K562 (cell line): ENCODE measurements at regions not wholly inside any gene's neighbourhood (a gene's known extent, or its start where the extent isn't known, plus 50 kb on each side); places are given as distances from the start of the nearest gene placed in this dataset.

Experiments
- ATAC-seq: fragments of 200-7000 bp; cut with Tn5 transposase; 3 replicates; pipeline ENCODE4 v1.9.1; 2020; ENCODE audit warnings: moderate library complexity
- BruUV-seq: library from RNA; stranded (reverse); fragments of 400-500 nt; replicated peaks from 2 replicates; lab custom pipeline; 2021; lab: Mats Ljungman, UMichigan
- CTCF ChIA-PET: fragments of 300-600 bp; formaldehyde crosslinking; extraction: SDS; loops from one replicate; lab custom pipeline; 2021; ENCODE audit warnings: low intra/inter-chr PET ratio; lab: Yijun Ruan, JAX
- POLR2A ChIA-PET: fragments of 300-600, 350-650 bp; sonication (Branson Sonifier 250); formaldehyde crosslinking; extraction: SDS; loops from one replicate; lab custom pipeline; 2021; ENCODE audit warnings: antibody characterized with exemption, inconsistent platforms; lab: Yijun Ruan, JAX
- DNase-seq, 4 experiments: peaks; one replicate each; pipeline versions ENCODE4 v3.0.0 to v3.0.0-alpha.2; 2011 to 2018; ENCODE audit warnings: low spot score in 3 of 4, mixed read lengths in 3 of 4; ENCODE audit errors: extremely low read depth in 1 of 4
- FAIRE-seq: peaks from 2 replicates; lab custom pipeline; 2011; peaks lifted over from hg19 to GRCh38; lab: Jason Lieb, UNC
- H2AFZ ChIP-seq: 2 replicates; pipeline ENCODE4 v1.6.0; 2011; ENCODE audit warnings: low read depth, low read length, control low read depth, inconsistent platforms
- H3K27ac ChIP-seq: fragments of 200-600 bp; 3 replicates; pipeline ENCODE4 v1.8.0; 2011; ENCODE audit warnings: low read depth, mild to moderate bottlenecking, control low read depth, inconsistent platforms, low read length, moderate library complexity, mixed read lengths; ENCODE audit errors: extremely low read depth
- H3K27me3 ChIP-seq, 2 experiments: fragments of 300-600 bp in 1 of 2; 2 replicates in 1 of 2; 3 replicates in 1 of 2; pipeline versions ENCODE4 v1.6.0 to v1.8.0; 2011; ENCODE audit warnings: inconsistent platforms in 2 of 2, low read length in 2 of 2, mild to moderate bottlenecking in 1 of 2, mixed read lengths in 1 of 2, moderate library complexity in 1 of 2; ENCODE audit not compliant: control insufficient read depth in 2 of 2, insufficient read depth in 2 of 2
- H3K36me3 ChIP-seq: fragments of 300-600 bp; 3 replicates; pipeline ENCODE4 v1.8.0; 2011; ENCODE audit warnings: mild to moderate bottlenecking, low read length, inconsistent platforms; ENCODE audit not compliant: control insufficient read depth, insufficient read depth
- H3K4me1 ChIP-seq, 2 experiments: fragments of 200-600 bp in 1 of 2; replicated peaks in 1 of 2; 2 replicates in 1 of 2; 3 replicates in 1 of 2; pipeline versions ENCODE4 v1.5.1 to v1.8.0; 2011; ENCODE audit warnings: inconsistent platforms in 2 of 2, low read length in 2 of 2, mild to moderate bottlenecking in 1 of 2, mixed read lengths in 1 of 2, moderate library complexity in 1 of 2; ENCODE audit not compliant: control insufficient read depth in 2 of 2, insufficient read depth in 2 of 2
- H3K4me2 ChIP-seq: 2 replicates; pipeline ENCODE4 v1.6.1; 2011; ENCODE audit warnings: low read length, control low read depth, inconsistent platforms, mixed read lengths; ENCODE audit not compliant: insufficient read depth
- H3K4me3 ChIP-seq: fragments of 200-600 bp; sonication (generic), shearing (Covaris generic); 2 replicates; pipeline ENCODE4 v1.5.1; 2016; ENCODE audit warnings: control low read depth, inconsistent platforms
- H3K79me2 ChIP-seq: fragments of 200-600 bp; 3 replicates; pipeline ENCODE4 v1.8.0; 2011; ENCODE audit warnings: low read length, inconsistent platforms; ENCODE audit not compliant: control insufficient read depth, insufficient read depth
- H3K9ac ChIP-seq, 2 experiments: 2 replicates each; pipeline versions ENCODE4 v1.6.0 to v1.6.1; 2011; ENCODE audit warnings: low read depth in 2 of 2, low read length in 2 of 2, control low read depth in 1 of 2, inconsistent platforms in 1 of 2, mild to moderate bottlenecking in 1 of 2, mixed read lengths in 1 of 2; ENCODE audit not compliant: insufficient read depth in 1 of 2
- H3K9me1 ChIP-seq: one replicate; pipeline ENCODE4 v1.6.0; 2011; ENCODE audit warnings: inconsistent platforms, mild to moderate bottlenecking, low read length, moderate library complexity; ENCODE audit not compliant: control insufficient read depth, insufficient read depth
- H3K9me3 ChIP-seq: replicated peaks from 2 replicates; pipeline ENCODE4 v1.5.1; 2011; ENCODE audit warnings: low read depth, low read length, inconsistent platforms; ENCODE audit not compliant: control insufficient read depth, insufficient read depth
- H4K20me1 ChIP-seq: replicated peaks from 2 replicates; pipeline ENCODE4 v1.6.1; 2011; ENCODE audit warnings: low read length, inconsistent platforms, mixed read lengths; ENCODE audit not compliant: control insufficient read depth, insufficient read depth
- C11orf30 ChIP-seq: fragments of 450-650 bp; IDR thresholded peaks from 2 replicates; pipeline ENCODE4 v1.6.1; 2016; ENCODE audit warnings: low read depth, mild to moderate bottlenecking
- CBX3 ChIP-seq, 2 experiments: IDR thresholded peaks; 1 replicate in 1 of 2; 2 replicates in 1 of 2; pipeline ENCODE4 v1.6.1; 2012; ENCODE audit warnings: inconsistent platforms in 2 of 2, low read length in 2 of 2, borderline replicate concordance in 1 of 2, control low read depth in 1 of 2
- ETV5 ChIP-seq: sonication (generic); formaldehyde crosslinking; IDR thresholded peaks from 2 replicates; pipeline ENCODE4 v1.4.0; 2020; ENCODE audit warnings: low read depth, mild to moderate bottlenecking, missing genetic modification reagents
- MCM7 ChIP-seq, 2 experiments: fragments of 450-650 bp; IDR thresholded peaks; 2 replicates each; pipeline ENCODE4 v1.6.1; 2016 to 2018
- MED1 ChIP-seq: sonication (generic); formaldehyde crosslinking; IDR thresholded peaks from 2 replicates; pipeline ENCODE4 v1.8.1; 2023; ENCODE audit warnings: missing genetic modification reagents, borderline replicate concordance
- MEF2A ChIP-seq: IDR thresholded peaks from 2 replicates; pipeline ENCODE4 v1.6.1; 2011; ENCODE audit warnings: low read depth, mild to moderate bottlenecking, low read length, moderate library complexity; ENCODE audit not compliant: control insufficient read depth
- MXI1 ChIP-seq: IDR thresholded peaks from 2 replicates; pipeline ENCODE4 v1.6.1; 2011; ENCODE audit warnings: low read depth, mild to moderate bottlenecking, improper control_type of control experiment, low read length
- NFIC ChIP-seq: fragments of 450-650 bp; IDR thresholded peaks from 2 replicates; pipeline ENCODE4 v1.6.1; 2017; ENCODE audit warnings: mild to moderate bottlenecking, inconsistent platforms
- SRSF3 ChIP-seq: fragments of 200-400 bp; formaldehyde crosslinking; IDR thresholded peaks from 2 replicates; pipeline ENCODE4 v1.6.1; 2016; ENCODE audit warnings: mild to moderate bottlenecking, low read length, moderate library complexity; ENCODE audit not compliant: insufficient read depth
- TEAD1 ChIP-seq, 2 experiments: fragments of 450-650 bp in 1 of 2; sonication (generic) in 1 of 2; formaldehyde crosslinking; IDR thresholded peaks; 2 replicates each; pipeline versions ENCODE4 v1.4.0 to v1.8.0; 2020 to 2022; ENCODE audit warnings: mild to moderate bottlenecking in 2 of 2, missing genetic modification reagents in 1 of 2
- TOE1 ChIP-seq, 2 experiments: fragments of 450-650 bp in 1 of 2; sonication (generic) in 1 of 2; formaldehyde crosslinking in 1 of 2; IDR thresholded peaks; 2 replicates each; pipeline versions ENCODE4 v1.7.1 to v1.8.0; 2016 to 2022; ENCODE audit warnings: borderline replicate concordance in 2 of 2, mild to moderate bottlenecking in 2 of 2, antibody characterized with exemption in 1 of 2, inconsistent platforms in 1 of 2, low read depth in 1 of 2, missing genetic modification reagents in 1 of 2, moderate library complexity in 1 of 2
- ZNF316 ChIP-seq: fragments of 450-650 bp; IDR thresholded peaks from 2 replicates; pipeline ENCODE4 v1.6.1; 2016
- ZNF644 ChIP-seq: fragments of 200-800 bp; sonication (Bioruptor generic); IDR thresholded peaks from 2 replicates; pipeline ENCODE4 v1.6.1; 2016; ENCODE audit warnings: low read depth, missing genetic modification characterization, missing compliant biosample characterization
- ZNF780A ChIP-seq: fragments of 250-450 bp; sonication (Bioruptor Pico); IDR thresholded peaks from 2 replicates; pipeline ENCODE4 v1.5.0; 2021; ENCODE audit warnings: mild to moderate bottlenecking
- WGBS: fragments of 100-300 bp; shearing (Covaris generic); methylation state at CpG from one replicate; pipeline ENCODE4 v1.1.6; 2016; ENCODE audit warnings: low coverage, mixed read lengths; ENCODE audit not compliant: insufficient coverage; ENCODE audit errors: missing lambda C conversion rate; 5-methylcytosine and 5-hydroxymethylcytosine counted together
- in situ Hi-C: fragments of 300-500 bp; cut with MboI; formaldehyde crosslinking; loops from 4 replicates; pipeline ENCODE4 v1.15.0; 2018; ENCODE audit warnings: inconsistent platforms, mixed read lengths
- intact Hi-C: fragments of 100-400 bp; cut with micrococcal nuclease; formaldehyde crosslinking; loops from 2 replicates; pipeline ENCODE4 v1.14.2; 2022
- TF ChIP-seq, protein P1 (sequence below): sonication (generic); formaldehyde crosslinking; IDR thresholded peaks from 2 replicates; pipeline ENCODE4 v1.8.1; 2022; ENCODE audit warnings: missing genetic modification reagents

DNA sequence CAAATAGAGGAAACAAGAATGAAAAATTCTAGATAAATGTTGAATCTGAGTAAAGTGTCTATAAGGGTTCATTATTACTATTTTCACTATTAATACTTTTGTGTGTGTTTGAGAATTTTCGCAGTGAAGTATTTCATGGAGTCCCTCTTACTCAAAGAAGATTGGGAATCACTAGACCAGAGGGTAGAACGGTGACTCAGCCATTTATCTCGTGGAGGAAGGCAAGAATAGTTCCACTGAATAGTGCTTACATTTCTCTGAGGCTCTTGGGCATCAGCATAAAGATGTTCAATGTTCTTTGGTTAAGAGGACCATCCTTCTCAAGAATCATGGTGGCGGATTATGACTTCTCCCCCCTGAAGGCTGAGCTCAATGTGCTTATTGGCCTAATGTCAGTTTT lies 376.7 kb upstream of the ARID1B start (continued):
- TF ChIP-seq ETV5 (CRISPR knock-in tag) (no peak), ZNF780A (CRISPR knock-in tag) (no peak), ZNF316 (peak; percentile 28; the same call in 1 of the 2 replicates), ZNF644 (tag) (no peak), TEAD1 (CRISPR knock-in tag; IDR thresholded peaks at IDR 0.05) (no peak), C11orf30 (peak; percentile 30; the same call in 1 of the 2 replicates), MCM7 (IDR thresholded peaks at IDR 0.05) (no peak), NFIC (no peak), SRSF3 (no peak), MXI1 (no peak), TOE1 (IDR thresholded peaks at IDR 0.05; ENCODE audit: borderline replicate concordance) (no peak), TOE1 (CRISPR knock-in tag; IDR thresholded peaks at IDR 0.05; ENCODE audit: borderline replicate concordance, low read depth) (no peak), CBX3 (IDR thresholded peaks at IDR 0.05; ENCODE audit: borderline replicate concordance in 1 of 2, low read length in 2 of 2) (no peak)

DNA sequence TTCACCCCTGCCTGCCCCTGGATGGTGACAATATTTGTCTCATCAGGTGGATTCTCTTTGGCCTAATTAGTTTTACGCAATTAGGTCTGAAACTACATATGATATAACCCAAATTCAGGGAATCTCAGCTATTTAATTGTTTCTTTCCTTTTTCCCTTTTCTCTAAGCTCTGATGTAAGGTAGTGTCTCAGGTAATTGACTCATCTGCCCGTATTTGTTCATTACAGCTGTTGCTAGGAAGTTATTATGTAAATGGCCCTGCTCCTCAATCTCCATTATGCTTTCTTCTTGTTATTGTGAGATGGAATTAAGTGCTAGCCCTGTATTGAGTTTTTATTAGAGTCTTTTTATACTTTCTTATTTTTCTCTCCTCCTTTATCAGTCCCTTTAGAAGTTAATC lies 378.2 kb upstream of the ARID1B start:
- H3K79me2 ChIP-seq = no peaks in the 10 kb centered on the region
- no peaks in the 10 kb centered on the region for H3K9me1 ChIP-seq
- H3K27me3 ChIP-seq = peaks cover 15 to 19% of the 10 kb centered on the region in 2 experiments
- no TSS peak for BruUV-seq
- no peak overlapping the region for H3K27ac ChIP-seq
- H3K36me3 ChIP-seq = no peaks in the 10 kb centered on the region
- ChIA-PET POLR2A (no interaction called here), CTCF (no interaction called here)
- H4K20me1 ChIP-seq = no peaks in the 10 kb centered on the region
- H3K4me1 ChIP-seq = peaks cover 0 to 7% of the 10 kb centered on the region in 2 experiments; a peak in 1 of 5 replicates
- 4% methylated on average over 2 of the region's 2 CpGs for WGBS
- H3K9me3 ChIP-seq = no peaks in the 10 kb centered on the region
- in situ Hi-C loops = no loop called here
- intact Hi-C loops = no loop called here
- no peak for ATAC-seq
- H2AFZ ChIP-seq = no peak overlapping the region
- no peak overlapping the region for H3K4me2 ChIP-seq
- no peak overlapping the region for H3K4me3 ChIP-seq
- H3K9ac ChIP-seq = no peak overlapping the region
- FAIRE-seq = no peak
- no peak for DNase-seq
- TF ChIP-seq MED1 (CRISPR knock-in tag) (no peak), MEF2A (no peak)
- TF ChIP-seq, protein P1, sequence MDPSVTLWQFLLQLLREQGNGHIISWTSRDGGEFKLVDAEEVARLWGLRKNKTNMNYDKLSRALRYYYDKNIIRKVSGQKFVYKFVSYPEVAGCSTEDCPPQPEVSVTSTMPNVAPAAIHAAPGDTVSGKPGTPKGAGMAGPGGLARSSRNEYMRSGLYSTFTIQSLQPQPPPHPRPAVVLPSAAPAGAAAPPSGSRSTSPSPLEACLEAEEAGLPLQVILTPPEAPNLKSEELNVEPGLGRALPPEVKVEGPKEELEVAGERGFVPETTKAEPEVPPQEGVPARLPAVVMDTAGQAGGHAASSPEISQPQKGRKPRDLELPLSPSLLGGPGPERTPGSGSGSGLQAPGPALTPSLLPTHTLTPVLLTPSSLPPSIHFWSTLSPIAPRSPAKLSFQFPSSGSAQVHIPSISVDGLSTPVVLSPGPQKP = no peak
